Activated T-helper 1 cell treated with anti-CD3 and anti-CD28 coated beads, Interleukin-2, amount 50 U/mL, for 16 hours (primary cell): ENCODE measurements at regions not wholly inside any gene's neighbourhood (a gene's known extent, or its start where the extent isn't known, plus 50 kb on each side); places are given as distances from the start of the nearest gene placed in this dataset.
"Not testable (repeated sequence)": the region's sequence is repeated elsewhere in the genome, so short reads cannot be mapped to it uniquely, and the experiment has no call there.

Experiments
- DNase-seq, 2 donors: peaks; one replicate each; pipeline ENCODE4 v3.0.0-alpha.2; 2020; ENCODE audit warnings: low read depth in 1 of 2, low spot score in 1 of 2

- no peak for DNase-seq
Measured at GRCh38 chr3:176352716-176353334, 844.5 kb downstream of the TBL1XR1 start.

GRCh38 chr3:176351408-176351807 is 845.9 kb downstream of the TBL1XR1 start:
- DNase-seq: no peak

- no peak for DNase-seq
Measured at GRCh38 chr3:176349706-176350105, 847.6 kb downstream of the TBL1XR1 start.

- DNase-seq: no peak
Measured at GRCh38 chr3:176347424-176348146, 849.7 kb downstream of the TBL1XR1 start.

- DNase-seq: no peak
Measured at GRCh38 chr3:176341963-176342362, 855.3 kb downstream of the TBL1XR1 start.

GRCh38 chr3:176328666-176329065 is 868.6 kb downstream of the TBL1XR1 start:
- no peak for DNase-seq

- no peak for DNase-seq
Measured at GRCh38 chr3:176328198-176328597, 869.1 kb downstream of the TBL1XR1 start.

GRCh38 chr3:176326894-176327490 is 870.3 kb downstream of the TBL1XR1 start:
- not testable (repeated sequence) for DNase-seq

GRCh38 chr3:176321532-176321931 is 875.8 kb downstream of the TBL1XR1 start:
- not testable (repeated sequence) for DNase-seq

- no peak for DNase-seq
Measured at GRCh38 chr3:176321099-176321498, 876.2 kb downstream of the TBL1XR1 start.

- no peak for DNase-seq
Measured at GRCh38 chr3:176313426-176313825, 883.9 kb downstream of the TBL1XR1 start.

GRCh38 chr3:176310641-176311040 is 886.6 kb downstream of the TBL1XR1 start:
- DNase-seq: no peak

- DNase-seq: no peak
Measured at GRCh38 chr3:176302271-176302670, 895.0 kb downstream of the TBL1XR1 start.

- no peak for DNase-seq
Measured at GRCh38 chr3:176296066-176296597, 901.1 kb downstream of the TBL1XR1 start.

GRCh38 chr3:176293276-176293675 is 904.0 kb downstream of the TBL1XR1 start:
- DNase-seq: no peak

GRCh38 chr3:176286476-176287085 is 910.7 kb downstream of the TBL1XR1 start:
- DNase-seq: no peak

- no peak for DNase-seq
Measured at GRCh38 chr3:176275538-176275937, 921.7 kb downstream of the TBL1XR1 start.

GRCh38 chr3:176275113-176275512 is 922.2 kb downstream of the TBL1XR1 start:
- DNase-seq: no peak

- DNase-seq: no peak
Measured at GRCh38 chr3:176274161-176274560, 923.1 kb downstream of the TBL1XR1 start.

GRCh38 chr3:176262071-176262470 is 935.2 kb downstream of the TBL1XR1 start:
- no peak for DNase-seq

GRCh38 chr3:176247191-176247590 is 950.1 kb downstream of the TBL1XR1 start:
- DNase-seq: no peak

- DNase-seq: no peak
Measured at GRCh38 chr3:176219970-176220369, 977.3 kb downstream of the TBL1XR1 start.
